ENCODE measurements at regions not wholly inside any gene's neighbourhood (a gene's known extent, or its start where the extent isn't known, plus 50 kb on each side); places are given as distances from the start of the nearest gene placed in this dataset.
A peak's percentile ranks its signal among the peaks of the same experiment; 100 is the strongest.

- Histone ChIP-seq H3K4me3 (ENCODE audit: low read depth, low read length, poor library complexity, severe bottlenecking) (no peak overlapping the region), H3K9me3 (ENCODE audit: low read depth, low read length, poor library complexity, severe bottlenecking) (no peaks in the 10 kb centered on the region), H3K4me1 (ENCODE audit: insufficient read depth, low read length, poor library complexity, severe bottlenecking) (no peaks in the 10 kb centered on the region), H3K27ac (ENCODE audit: low read depth, low read length, poor library complexity, severe bottlenecking) (no peak overlapping the region), H3K36me3 (ENCODE audit: insufficient read depth, low read length, poor library complexity, severe bottlenecking) (no peaks in the 10 kb centered on the region), H3K27me3 (replicated peaks; ENCODE audit: insufficient read depth, low read depth, low read length, poor library complexity) (peaks cover 39% of the 10 kb centered on the region)
- intact Hi-C loops (cut with micrococcal nuclease; ENCODE audit: unreplicated experiment): no loop called here
- no peak for TF ChIP-seq EZH2 (IDR thresholded peaks at IDR 0.05; ENCODE audit: borderline replicate concordance, low read depth, low read length, poor library complexity, severe bottlenecking)
- TF ChIP-seq, protein P1, sequence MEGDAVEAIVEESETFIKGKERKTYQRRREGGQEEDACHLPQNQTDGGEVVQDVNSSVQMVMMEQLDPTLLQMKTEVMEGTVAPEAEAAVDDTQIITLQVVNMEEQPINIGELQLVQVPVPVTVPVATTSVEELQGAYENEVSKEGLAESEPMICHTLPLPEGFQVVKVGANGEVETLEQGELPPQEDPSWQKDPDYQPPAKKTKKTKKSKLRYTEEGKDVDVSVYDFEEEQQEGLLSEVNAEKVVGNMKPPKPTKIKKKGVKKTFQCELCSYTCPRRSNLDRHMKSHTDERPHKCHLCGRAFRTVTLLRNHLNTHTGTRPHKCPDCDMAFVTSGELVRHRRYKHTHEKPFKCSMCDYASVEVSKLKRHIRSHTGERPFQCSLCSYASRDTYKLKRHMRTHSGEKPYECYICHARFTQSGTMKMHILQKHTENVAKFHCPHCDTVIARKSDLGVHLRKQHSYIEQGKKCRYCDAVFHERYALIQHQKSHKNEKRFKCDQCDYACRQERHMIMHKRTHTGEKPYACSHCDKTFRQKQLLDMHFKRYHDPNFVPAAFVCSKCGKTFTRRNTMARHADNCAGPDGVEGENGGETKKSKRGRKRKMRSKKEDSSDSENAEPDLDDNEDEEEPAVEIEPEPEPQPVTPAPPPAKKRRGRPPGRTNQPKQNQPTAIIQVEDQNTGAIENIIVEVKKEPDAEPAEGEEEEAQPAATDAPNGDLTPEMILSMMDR (conservative IDR thresholded peaks at IDR 0.05; ENCODE audit: low read depth, low read length): no peak
- POLR2A ChIA-PET (ENCODE audit: low non-redundant PET): no interaction called here
- no TSS peak for BruUV-seq (replicated peaks)
- no peak for DNase-seq (ENCODE audit: low spot score)
- CTCF ChIA-PET: no interaction called here
Observed at GRCh38 chr22:20656516-20656901, 117.4 kb upstream of the SERPIND1 start.

- POLR2A ChIA-PET (ENCODE audit: low non-redundant PET): no interaction called here
- DNase-seq (ENCODE audit: low spot score): peak; percentile 40
- TF ChIP-seq, protein P1 (conservative IDR thresholded peaks at IDR 0.05; ENCODE audit: low read depth, low read length): no peak
- TF ChIP-seq EZH2 (IDR thresholded peaks at IDR 0.05; ENCODE audit: borderline replicate concordance, low read depth, low read length, poor library complexity, severe bottlenecking): no peak
- no peak overlapping the region for H3K27ac ChIP-seq (ENCODE audit: low read depth, low read length, poor library complexity, severe bottlenecking)
- H3K4me1 ChIP-seq (ENCODE audit: insufficient read depth, low read length, poor library complexity, severe bottlenecking): no peaks in the 10 kb centered on the region
- H3K9me3 ChIP-seq (ENCODE audit: low read depth, low read length, poor library complexity, severe bottlenecking): no peaks in the 10 kb centered on the region
- CTCF ChIA-PET: no interaction called here
- BruUV-seq (replicated peaks): no TSS peak
- H3K36me3 ChIP-seq (ENCODE audit: insufficient read depth, low read length, poor library complexity, severe bottlenecking): no peaks in the 10 kb centered on the region
- H3K4me3 ChIP-seq (ENCODE audit: low read depth, low read length, poor library complexity, severe bottlenecking): no peak overlapping the region
- intact Hi-C loops (cut with micrococcal nuclease; ENCODE audit: unreplicated experiment): no loop called here
- H3K27me3 ChIP-seq (replicated peaks; ENCODE audit: insufficient read depth, low read depth, low read length, poor library complexity): peaks cover 44% of the 10 kb centered on the region
Observed at GRCh38 chr22:20656902-20657836, 116.7 kb upstream of the SERPIND1 start.

Data from A673 (cell line).